Erythroblast (primary cell): ENCODE measurements at regions not wholly inside any gene's neighbourhood (a gene's known extent, or its start where the extent isn't known, plus 50 kb on each side); places are given as distances from the start of the nearest gene placed in this dataset.

Experiments used
- GATA1 ChIP-seq: IDR thresholded peaks from 2 replicates; pipeline ENCODE4 v1.6.1; 2011; ENCODE audit warnings: low read depth, mild to moderate bottlenecking, control low read depth, low read length, moderate library complexity
- POLR2A ChIP-seq: IDR thresholded peaks from 2 replicates; pipeline ENCODE4 v1.6.1; 2011; ENCODE audit warnings: mild to moderate bottlenecking, low read length

GRCh38 chr7:109109558-109109957 is 539.9 kb downstream of the DNAJB9 start:
- TF ChIP-seq POLR2A (no peak), GATA1 (no peak)
